Activated CD4-positive, alpha-beta memory T cell treated with anti-CD3 and anti-CD28 coated beads, Interleukin-2, amount 10 ng/mL, durations not matched to agents 7 days and 5 days (primary cell): ENCODE measurements at regions not wholly inside any gene's neighbourhood (a gene's known extent, or its start where the extent isn't known, plus 50 kb on each side); places are given as distances from the start of the nearest gene placed in this dataset.
"Not testable (repeated sequence)": the region's sequence is repeated elsewhere in the genome, so short reads cannot be mapped to it uniquely, and the experiment has no call there.

Source experiments
- CTCF ChIA-PET: fragments of 350-600 bp; sonication (Branson Sonifier 250); formaldehyde crosslinking; loops from one replicate; lab custom pipeline; 2021; ENCODE audit warnings: antibody characterized with exemption, inconsistent platforms; lab: Charles Lee
- POLR2A ChIA-PET: fragments of 350-600 bp; sonication (Branson Sonifier 250); formaldehyde crosslinking; loops from one replicate; lab custom pipeline; 2021; ENCODE audit warnings: antibody characterized with exemption; lab: Charles Lee
- DNase-seq: peaks from one replicate; pipeline ENCODE4 v3.0.0-alpha.2; 2020
- H3K27ac Mint-ChIP-seq: one replicate; pipeline ENCODE4 v1.8.0; 2021; ENCODE audit warnings: mild to moderate bottlenecking, mixed read lengths
- H3K27me3 Mint-ChIP-seq: one replicate; pipeline ENCODE4 v1.8.0; 2021; ENCODE audit warnings: mixed read lengths
- H3K36me3 Mint-ChIP-seq: one replicate; pipeline ENCODE4 v1.8.0; 2021; ENCODE audit warnings: low read depth, mixed read lengths
- H3K4me1 Mint-ChIP-seq: one replicate; pipeline ENCODE4 v1.8.0; 2021; ENCODE audit warnings: mixed read lengths
- H3K4me3 Mint-ChIP-seq: one replicate; pipeline ENCODE4 v1.8.0; 2021; ENCODE audit warnings: mild to moderate bottlenecking, mixed read lengths
- H3K9me3 Mint-ChIP-seq: one replicate; pipeline ENCODE4 v1.8.0; 2021; ENCODE audit warnings: mixed read lengths

DNA sequence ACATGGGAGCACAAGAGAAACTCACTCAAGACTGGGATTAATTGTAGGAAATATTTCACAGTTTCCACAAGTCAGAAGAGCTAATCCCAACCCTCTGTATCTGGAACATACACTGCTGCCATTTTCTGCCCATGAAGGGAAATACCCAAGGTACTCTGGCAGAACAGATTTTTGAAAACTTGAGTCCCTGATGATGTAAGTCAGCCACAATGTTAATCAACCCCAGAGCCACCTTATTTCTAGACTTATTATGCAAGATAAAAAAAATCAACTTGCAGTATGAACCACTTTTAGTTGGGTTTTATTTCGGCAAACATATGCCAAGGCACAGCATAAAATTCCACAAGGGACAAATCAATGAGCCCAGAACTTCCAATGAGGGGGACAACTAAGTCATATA lies 141.5 kb downstream of the LY86 start:
- H3K9me3 Mint-ChIP-seq: no peaks in the 10 kb centered on the region
- CTCF ChIA-PET: interaction anchor here (1.2 kb wide), 1 partner anchor 33 kb away, joined by 3 read pairs; no protein-coding TSS in a partner anchor
- H3K27ac Mint-ChIP-seq: no peak overlapping the region
- no peak overlapping the region for H3K4me3 Mint-ChIP-seq
- POLR2A ChIA-PET: no interaction called here
- H3K27me3 Mint-ChIP-seq: peaks cover 36% of the 10 kb centered on the region
- peaks cover 3% of the 10 kb centered on the region for H3K4me1 Mint-ChIP-seq
- no peaks in the 10 kb centered on the region for H3K36me3 Mint-ChIP-seq
- no peak for DNase-seq

DNA sequence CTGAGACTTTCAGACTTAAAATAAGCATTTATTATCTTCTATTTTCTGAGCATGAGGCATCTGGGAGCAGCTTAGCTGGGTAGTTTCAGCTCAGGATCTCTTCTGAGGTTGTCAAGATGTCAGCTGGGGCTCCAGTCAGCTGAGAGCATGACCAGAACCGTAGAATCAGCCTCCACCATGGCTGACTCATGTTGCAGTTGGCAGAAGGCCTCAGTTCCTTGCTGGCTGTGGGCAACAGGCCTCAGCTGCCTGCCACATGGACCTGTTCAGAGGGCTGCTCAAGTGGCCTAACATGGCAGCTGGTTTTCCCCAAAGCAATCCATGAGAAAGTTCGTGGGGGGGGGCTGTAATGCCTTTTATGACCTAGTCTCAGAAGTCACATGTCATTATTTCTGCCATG lies 142.3 kb downstream of the LY86 start:
- Mint-ChIP-seq H3K4me3 (no peak overlapping the region), H3K27ac (no peak overlapping the region), H3K36me3 (no peaks in the 10 kb centered on the region), H3K27me3 (peaks cover 37% of the 10 kb centered on the region), H3K4me1 (peaks cover 1% of the 10 kb centered on the region), H3K9me3 (no peaks in the 10 kb centered on the region)
- POLR2A ChIA-PET: no interaction called here
- DNase-seq: no peak
- CTCF ChIA-PET: no interaction called here

DNA sequence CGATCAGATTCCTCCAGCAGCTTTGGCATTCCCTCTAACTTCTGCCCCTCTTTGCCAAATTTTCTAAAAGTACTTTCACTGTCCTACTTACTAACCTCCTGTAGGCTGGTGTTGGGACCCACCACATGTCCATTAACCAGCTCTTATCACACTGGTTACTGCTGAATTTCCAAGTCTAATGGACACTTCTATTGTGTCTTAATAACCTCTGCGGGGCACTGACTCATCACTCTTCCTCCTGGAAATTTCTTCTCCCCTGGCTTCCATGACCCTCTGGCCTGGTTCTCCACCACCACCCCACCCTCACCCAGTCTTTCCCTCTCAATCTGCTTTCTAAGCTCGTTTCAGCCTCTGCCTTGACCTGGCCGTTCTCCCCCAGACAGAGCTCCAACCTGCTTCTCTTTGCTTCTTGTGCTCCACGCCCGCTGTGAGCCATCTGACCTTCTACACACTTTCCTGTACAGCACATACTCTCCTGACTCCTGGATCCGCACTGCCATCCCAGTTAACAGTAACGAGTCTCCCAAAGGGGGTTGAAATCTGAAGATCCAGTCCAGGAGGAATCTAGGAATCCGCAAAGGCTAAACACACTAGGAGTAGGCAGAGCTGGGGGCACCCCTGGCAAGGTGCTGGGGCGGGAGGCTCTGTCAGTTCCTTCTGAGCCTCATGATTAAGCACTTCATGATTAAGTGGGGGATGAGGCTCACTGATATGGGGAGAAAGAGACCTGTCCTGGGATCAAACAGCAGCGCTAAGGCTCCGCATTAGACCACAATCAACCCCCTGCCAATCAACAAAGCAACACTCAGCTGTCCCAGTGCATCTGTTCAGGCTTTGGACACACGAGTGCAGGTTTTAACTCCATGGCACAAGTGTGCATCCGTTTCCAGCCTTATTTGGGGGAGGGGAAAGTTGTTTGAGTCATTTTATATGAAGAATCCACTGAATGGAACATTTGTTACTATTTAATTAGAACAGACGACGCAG lies 146.3 kb downstream of the LY86 start:
- ChIA-PET CTCF (interaction anchor here (1.1 kb wide), 1 partner anchor 500 kb away, joined by 3 read pairs; no protein-coding TSS in a partner anchor), POLR2A (no interaction called here)
- peaks cover 56% of the 10 kb centered on the region for H3K27me3 Mint-ChIP-seq
- no peak overlapping the region for H3K27ac Mint-ChIP-seq
- H3K4me1 Mint-ChIP-seq: no peaks in the 10 kb centered on the region
- no peak for DNase-seq
- H3K36me3 Mint-ChIP-seq: no peaks in the 10 kb centered on the region
- no peaks in the 10 kb centered on the region for H3K9me3 Mint-ChIP-seq
- no peak overlapping the region for H3K4me3 Mint-ChIP-seq

DNA sequence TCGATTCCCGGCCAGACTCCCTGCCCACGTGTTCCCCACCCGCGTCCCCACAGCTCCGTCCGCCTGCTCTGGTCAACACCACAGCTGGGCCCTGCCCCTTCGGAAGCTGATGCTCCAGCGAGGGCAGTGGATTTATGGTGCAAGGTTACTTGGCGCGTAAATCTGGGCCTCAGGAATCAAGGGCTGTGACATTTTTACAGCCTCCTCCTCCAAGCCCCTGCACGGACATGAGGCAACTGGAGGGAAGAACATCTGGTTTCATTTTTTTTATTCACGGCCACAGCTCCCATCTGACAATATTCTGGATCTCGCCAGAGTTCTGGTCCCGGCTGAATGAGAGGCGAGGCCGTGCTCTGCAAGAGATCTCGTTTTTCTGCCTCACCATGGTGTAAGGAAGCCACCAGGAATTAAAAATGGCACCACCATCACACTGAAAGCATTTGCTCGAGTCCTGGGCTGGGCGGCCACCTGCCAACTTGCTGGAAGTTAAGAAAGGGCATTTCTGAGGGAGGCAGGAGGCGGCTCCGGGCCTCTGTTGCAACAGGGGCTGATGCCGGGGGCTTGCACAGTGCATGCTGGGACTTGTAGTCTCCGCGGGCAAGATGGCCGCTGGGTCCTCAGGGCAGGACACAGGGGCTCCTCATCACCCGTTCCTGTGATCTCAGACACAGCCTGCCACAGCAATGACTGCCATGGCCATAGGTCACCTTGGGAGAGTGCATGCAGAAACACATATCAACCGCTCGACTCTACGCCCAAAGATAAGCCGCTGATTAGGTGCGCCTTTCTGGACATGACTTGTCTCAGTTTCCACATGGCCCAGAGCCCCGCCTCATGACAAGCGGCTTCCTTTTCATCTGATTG lies 148.5 kb downstream of the LY86 start:
- Mint-ChIP-seq H3K4me3 (no peak overlapping the region), H3K36me3 (no peaks in the 10 kb centered on the region), H3K4me1 (peaks cover 3% of the 10 kb centered on the region), H3K9me3 (no peaks in the 10 kb centered on the region), H3K27me3 (peaks cover 54% of the 10 kb centered on the region), H3K27ac (no peak overlapping the region)
- POLR2A ChIA-PET: no interaction called here
- CTCF ChIA-PET: no interaction called here
- DNase-seq: no peak

DNA sequence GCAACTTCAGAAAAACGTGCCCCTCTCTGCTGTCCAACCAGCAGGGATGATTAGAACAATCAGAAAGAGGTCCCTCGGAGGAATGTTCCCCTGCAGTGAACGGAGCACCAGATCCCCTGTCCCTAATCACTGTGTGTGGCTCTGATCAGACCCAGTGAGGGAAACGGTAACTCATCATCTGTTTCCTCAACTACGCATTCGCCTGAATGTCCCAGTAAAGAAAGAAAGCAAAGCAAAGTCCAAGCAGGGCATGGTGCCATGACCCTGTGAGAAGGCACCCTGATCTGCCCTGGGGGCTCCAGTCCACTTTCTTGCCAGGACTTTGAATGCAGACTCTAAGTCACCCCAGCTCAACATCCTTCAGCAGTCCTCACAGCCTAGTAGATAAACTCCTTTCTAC lies 149.2 kb downstream of the LY86 start:
- Mint-ChIP-seq H3K27me3 (peaks cover 55% of the 10 kb centered on the region), H3K4me1 (peaks cover 8% of the 10 kb centered on the region), H3K9me3 (no peaks in the 10 kb centered on the region), H3K27ac (no peak overlapping the region), H3K36me3 (no peaks in the 10 kb centered on the region), H3K4me3 (no peak overlapping the region)
- no peak for DNase-seq
- ChIA-PET CTCF (no interaction called here), POLR2A (no interaction called here)

DNA sequence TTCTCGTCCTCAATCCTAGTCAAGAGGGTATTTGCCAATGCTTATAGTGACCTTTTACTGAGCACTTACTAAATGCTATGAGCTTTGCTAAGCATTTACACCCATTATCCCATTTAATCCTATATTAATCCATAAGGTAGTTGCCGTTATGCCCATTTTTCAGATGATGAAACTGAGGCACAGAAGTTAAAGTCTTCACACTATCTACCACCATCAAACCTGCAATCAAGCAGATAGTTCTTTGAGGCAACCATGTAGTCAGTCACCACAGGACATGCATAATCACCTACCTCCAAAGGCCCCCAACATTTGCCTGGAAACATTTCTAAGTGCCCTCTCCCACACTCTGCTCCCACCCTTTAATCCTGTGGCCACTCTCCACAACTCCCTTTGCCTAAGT lies 149.6 kb downstream of the LY86 start:
- H3K4me1 Mint-ChIP-seq: peaks cover 8% of the 10 kb centered on the region
- CTCF ChIA-PET: no interaction called here
- no peak overlapping the region for H3K4me3 Mint-ChIP-seq
- peaks cover 54% of the 10 kb centered on the region for H3K27me3 Mint-ChIP-seq
- no peaks in the 10 kb centered on the region for H3K9me3 Mint-ChIP-seq
- no peaks in the 10 kb centered on the region for H3K36me3 Mint-ChIP-seq
- H3K27ac Mint-ChIP-seq: no peak overlapping the region
- POLR2A ChIA-PET: no interaction called here
- DNase-seq: no peak

DNA sequence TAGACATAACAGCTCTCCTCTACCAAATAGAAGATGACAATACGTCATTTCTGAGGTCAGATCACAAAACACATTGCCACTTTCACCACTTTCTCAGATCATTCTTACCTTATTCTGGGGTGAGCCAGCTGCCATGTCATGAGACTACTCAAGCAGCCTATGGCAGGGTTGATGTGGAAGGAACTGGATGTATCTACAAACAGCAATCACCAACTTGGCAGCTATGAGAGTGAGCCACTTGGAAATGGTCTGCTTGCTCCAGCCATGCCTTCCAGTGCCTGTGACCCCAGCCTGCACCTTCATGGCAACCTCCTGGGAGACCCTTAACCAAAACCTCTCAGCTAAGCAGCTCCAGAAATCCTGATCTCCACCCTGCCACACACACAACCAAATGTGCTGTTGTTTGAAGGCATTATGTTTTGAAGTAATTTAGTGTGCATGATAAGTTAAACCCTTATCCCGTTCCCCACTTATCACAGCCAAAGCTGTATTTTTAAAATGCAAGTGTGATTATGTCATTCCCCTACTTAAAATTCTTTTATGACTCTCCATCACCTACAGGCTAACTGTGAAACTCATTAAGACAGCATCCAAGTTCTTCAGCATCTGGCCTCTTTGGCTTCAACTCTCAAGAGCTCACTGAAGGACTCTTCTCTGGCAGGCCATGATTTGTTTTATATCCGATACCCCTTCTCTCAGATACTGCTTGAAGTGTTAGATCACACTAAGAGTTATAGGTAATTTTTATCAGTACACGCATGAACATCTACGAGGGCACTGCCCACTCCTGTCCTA lies 150.6 kb downstream of the LY86 start:
- ChIA-PET CTCF (no interaction called here), POLR2A (no interaction called here)
- H3K9me3 Mint-ChIP-seq: no peaks in the 10 kb centered on the region
- H3K27ac Mint-ChIP-seq: no peak overlapping the region
- peaks cover 8% of the 10 kb centered on the region for H3K4me1 Mint-ChIP-seq
- H3K27me3 Mint-ChIP-seq: peaks cover 58% of the 10 kb centered on the region
- no peaks in the 10 kb centered on the region for H3K36me3 Mint-ChIP-seq
- H3K4me3 Mint-ChIP-seq: no peak overlapping the region
- DNase-seq: no peak

DNA sequence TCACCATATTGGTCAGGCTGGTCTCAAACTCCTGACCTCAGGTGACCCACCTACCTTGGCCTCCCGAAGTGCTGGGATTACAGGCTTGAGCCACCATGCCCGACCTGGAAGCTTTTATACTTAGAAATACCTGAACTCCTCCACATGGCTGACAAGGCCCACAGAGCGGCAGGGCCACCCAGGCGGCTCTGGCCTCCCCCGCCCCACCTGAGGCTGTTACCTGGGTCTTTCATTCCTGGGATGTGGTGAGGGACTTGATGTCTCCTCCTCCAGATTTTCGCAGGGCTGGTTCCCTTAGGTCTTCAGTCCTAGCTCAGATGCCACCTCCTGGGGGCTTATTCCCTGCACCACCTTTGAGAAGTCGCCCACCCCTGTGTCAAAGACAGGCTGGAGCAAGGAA lies 152.1 kb downstream of the LY86 start:
- Mint-ChIP-seq H3K27me3 (peaks cover 59% of the 10 kb centered on the region), H3K4me1 (peaks cover 8% of the 10 kb centered on the region), H3K4me3 (no peak overlapping the region), H3K9me3 (no peaks in the 10 kb centered on the region), H3K27ac (no peak overlapping the region), H3K36me3 (no peaks in the 10 kb centered on the region)
- DNase-seq: no peak
- CTCF ChIA-PET: no interaction called here
- POLR2A ChIA-PET: no interaction called here

DNA sequence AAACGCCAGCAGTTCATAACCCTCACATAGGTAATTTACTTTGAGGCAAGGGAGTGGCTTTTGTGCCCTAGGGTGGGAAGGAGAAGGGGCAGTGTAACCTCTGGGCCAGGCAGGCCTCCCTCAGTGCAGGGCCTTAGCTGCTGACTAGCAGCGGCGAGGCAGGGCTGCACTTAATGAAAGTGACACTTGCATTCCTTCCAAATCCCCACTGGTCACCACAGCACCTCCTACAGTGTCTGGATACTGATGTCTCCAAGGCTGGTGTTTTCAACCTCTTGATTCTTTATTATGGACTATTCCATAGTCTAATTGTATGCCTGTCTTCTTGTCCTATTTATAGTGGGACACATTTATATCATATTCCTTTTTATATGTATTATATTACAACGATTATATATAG lies 152.7 kb downstream of the LY86 start:
- no peak overlapping the region for H3K27ac Mint-ChIP-seq
- no peaks in the 10 kb centered on the region for H3K36me3 Mint-ChIP-seq
- no peak for DNase-seq
- H3K27me3 Mint-ChIP-seq: peaks cover 53% of the 10 kb centered on the region
- peaks cover 8% of the 10 kb centered on the region for H3K4me1 Mint-ChIP-seq
- CTCF ChIA-PET: no interaction called here
- H3K9me3 Mint-ChIP-seq: no peaks in the 10 kb centered on the region
- H3K4me3 Mint-ChIP-seq: no peak overlapping the region
- POLR2A ChIA-PET: interaction anchor here (0.6 kb wide), 1 partner anchor 77 kb away, joined by 3 read pairs; no protein-coding TSS in a partner anchor

DNA sequence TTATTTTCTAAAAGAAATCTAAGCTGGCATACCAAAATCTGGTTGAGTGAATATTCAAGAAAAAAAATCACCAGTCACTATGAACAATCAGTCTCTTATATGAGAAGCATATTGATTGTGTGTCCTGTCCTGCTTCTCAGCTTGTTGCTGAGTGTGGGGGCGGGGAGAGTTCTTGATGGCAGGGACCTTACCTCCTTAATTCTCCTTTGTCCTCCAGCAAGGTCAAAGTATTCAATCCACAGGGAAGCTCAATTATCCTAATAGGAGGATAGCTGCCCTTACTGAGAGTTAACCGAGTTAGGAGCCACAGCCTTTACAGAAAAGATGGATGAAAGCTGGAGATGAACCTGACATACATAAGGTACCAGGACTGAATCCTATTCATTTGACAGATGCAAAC lies 154.0 kb downstream of the LY86 start:
- Mint-ChIP-seq H3K4me3 (no peak overlapping the region), H3K9me3 (no peaks in the 10 kb centered on the region), H3K36me3 (no peaks in the 10 kb centered on the region), H3K4me1 (peaks cover 8% of the 10 kb centered on the region), H3K27ac (no peak overlapping the region), H3K27me3 (peaks cover 57% of the 10 kb centered on the region)
- ChIA-PET POLR2A (interaction anchor here (0.6 kb wide), 1 partner anchor 128 kb away, joined by 3 read pairs; no protein-coding TSS in a partner anchor), CTCF (interaction anchor here (0.6 to 1.9 kb wide), 3 partner anchors 16 to 872 kb away, joined by 3 to 7 read pairs (median 4); no protein-coding TSS in a partner anchor)
- no peak for DNase-seq

DNA sequence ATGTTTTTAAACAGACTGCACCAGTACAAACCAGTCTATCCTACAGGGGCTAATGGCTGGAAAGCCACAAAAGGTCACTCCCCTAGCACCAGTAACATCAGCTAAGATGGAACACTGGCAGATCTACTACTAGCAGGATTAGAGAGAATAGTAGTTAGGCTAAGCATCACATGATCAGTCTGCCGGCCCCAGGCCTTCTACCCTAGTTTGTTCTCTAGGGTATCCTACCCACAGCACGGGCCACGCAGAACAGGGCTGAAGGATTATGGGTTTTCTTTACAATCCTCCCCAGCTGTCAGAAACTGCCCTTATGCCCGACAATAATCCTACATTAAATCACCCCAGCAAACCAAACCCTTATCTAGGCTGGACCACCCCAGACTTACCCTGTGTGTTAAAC lies 156.0 kb downstream of the LY86 start:
- Mint-ChIP-seq H3K9me3 (no peaks in the 10 kb centered on the region), H3K4me3 (no peak overlapping the region), H3K27me3 (peaks cover 46% of the 10 kb centered on the region), H3K27ac (no peak overlapping the region), H3K36me3 (no peaks in the 10 kb centered on the region), H3K4me1 (peaks cover 12% of the 10 kb centered on the region)
- DNase-seq: no peak
- ChIA-PET POLR2A (interaction anchor here (0.6 kb wide), 1 partner anchor 41 kb away, joined by 3 read pairs; no protein-coding TSS in a partner anchor), CTCF (interaction anchor here (0.5 kb wide), 1 partner anchor 465 kb away, joined by 3 read pairs; no protein-coding TSS in a partner anchor)

DNA sequence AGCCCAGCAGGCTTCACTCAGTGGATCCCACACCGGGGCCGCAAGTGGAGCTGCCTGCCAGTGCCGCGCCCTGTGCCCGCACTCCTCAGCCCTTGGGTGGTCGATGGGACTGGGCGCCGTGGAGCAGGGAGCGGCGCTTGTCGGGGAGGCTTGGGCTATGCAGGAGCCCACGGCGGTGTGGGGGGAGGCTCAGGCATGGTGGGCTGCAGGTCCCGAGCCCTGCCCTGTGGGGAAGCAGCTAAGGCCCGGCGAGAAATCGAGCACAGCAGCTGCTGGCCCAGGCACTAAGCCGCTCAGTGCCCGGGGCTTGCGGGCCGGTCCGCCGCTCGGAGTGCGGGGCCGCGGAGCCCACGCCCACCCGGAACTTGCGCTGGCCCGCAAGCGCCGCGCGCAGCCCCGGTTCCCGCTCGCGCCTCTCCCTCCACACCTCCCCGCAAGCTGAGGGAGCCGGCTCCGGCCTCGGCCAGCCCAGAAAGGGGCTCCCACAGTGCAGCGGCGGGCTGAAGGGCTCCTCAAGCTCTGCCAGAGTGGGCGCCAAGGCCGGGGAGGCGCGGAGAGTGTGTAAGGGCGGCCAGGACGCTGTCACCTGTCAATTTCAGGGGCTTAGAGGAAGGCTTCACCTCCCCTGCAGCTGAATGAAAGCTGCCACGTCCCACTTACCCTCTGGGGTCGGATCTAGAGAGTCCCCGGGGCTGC lies 157.3 kb downstream of the LY86 start:
- H3K4me1 Mint-ChIP-seq: peaks cover 21% of the 10 kb centered on the region
- H3K36me3 Mint-ChIP-seq, H3K9me3 Mint-ChIP-seq, DNase-seq, POLR2A ChIA-PET, H3K4me3 Mint-ChIP-seq, H3K27ac Mint-ChIP-seq, CTCF ChIA-PET: not testable (repeated sequence)
- H3K27me3 Mint-ChIP-seq: peaks cover 41% of the 10 kb centered on the region
